K562 (cell line): ENCODE measurements at regions not wholly inside any gene's neighbourhood (a gene's known extent, or its start where the extent isn't known, plus 50 kb on each side); places are given as distances from the start of the nearest gene placed in this dataset.

Source experiments
- ATAC-seq: fragments of 200-7000 bp; cut with Tn5 transposase; 3 replicates; pipeline ENCODE4 v1.9.1; 2020; ENCODE audit warnings: moderate library complexity
- BruUV-seq: library from RNA; stranded (reverse); fragments of 400-500 nt; replicated peaks from 2 replicates; lab custom pipeline; 2021; lab: Mats Ljungman, UMichigan
- CTCF ChIA-PET: fragments of 300-600 bp; formaldehyde crosslinking; extraction: SDS; loops from one replicate; lab custom pipeline; 2021; ENCODE audit warnings: low intra/inter-chr PET ratio; lab: Yijun Ruan, JAX
- POLR2A ChIA-PET: fragments of 300-600, 350-650 bp; sonication (Branson Sonifier 250); formaldehyde crosslinking; extraction: SDS; loops from one replicate; lab custom pipeline; 2021; ENCODE audit warnings: antibody characterized with exemption, inconsistent platforms; lab: Yijun Ruan, JAX
- DNase-seq, 4 experiments: peaks; one replicate each; pipeline versions ENCODE4 v3.0.0 to v3.0.0-alpha.2; 2011 to 2018; ENCODE audit warnings: low spot score in 3 of 4, mixed read lengths in 3 of 4; ENCODE audit errors: extremely low read depth in 1 of 4
- FAIRE-seq: peaks from 2 replicates; lab custom pipeline; 2011; peaks lifted over from hg19 to GRCh38; lab: Jason Lieb, UNC
- H2AFZ ChIP-seq: 2 replicates; pipeline ENCODE4 v1.6.0; 2011; ENCODE audit warnings: low read depth, low read length, control low read depth, inconsistent platforms
- H3K27ac ChIP-seq: fragments of 200-600 bp; 3 replicates; pipeline ENCODE4 v1.8.0; 2011; ENCODE audit warnings: low read depth, mild to moderate bottlenecking, control low read depth, inconsistent platforms, low read length, moderate library complexity, mixed read lengths; ENCODE audit errors: extremely low read depth
- H3K27me3 ChIP-seq, 2 experiments: fragments of 300-600 bp in 1 of 2; 2 replicates in 1 of 2; 3 replicates in 1 of 2; pipeline versions ENCODE4 v1.6.0 to v1.8.0; 2011; ENCODE audit warnings: inconsistent platforms in 2 of 2, low read length in 2 of 2, mild to moderate bottlenecking in 1 of 2, mixed read lengths in 1 of 2, moderate library complexity in 1 of 2; ENCODE audit not compliant: control insufficient read depth in 2 of 2, insufficient read depth in 2 of 2
- H3K36me3 ChIP-seq: fragments of 300-600 bp; 3 replicates; pipeline ENCODE4 v1.8.0; 2011; ENCODE audit warnings: mild to moderate bottlenecking, low read length, inconsistent platforms; ENCODE audit not compliant: control insufficient read depth, insufficient read depth
- H3K4me1 ChIP-seq, 2 experiments: fragments of 200-600 bp in 1 of 2; replicated peaks in 1 of 2; 2 replicates in 1 of 2; 3 replicates in 1 of 2; pipeline versions ENCODE4 v1.5.1 to v1.8.0; 2011; ENCODE audit warnings: inconsistent platforms in 2 of 2, low read length in 2 of 2, mild to moderate bottlenecking in 1 of 2, mixed read lengths in 1 of 2, moderate library complexity in 1 of 2; ENCODE audit not compliant: control insufficient read depth in 2 of 2, insufficient read depth in 2 of 2
- H3K4me2 ChIP-seq: 2 replicates; pipeline ENCODE4 v1.6.1; 2011; ENCODE audit warnings: low read length, control low read depth, inconsistent platforms, mixed read lengths; ENCODE audit not compliant: insufficient read depth
- H3K4me3 ChIP-seq: fragments of 200-600 bp; sonication (generic), shearing (Covaris generic); 2 replicates; pipeline ENCODE4 v1.5.1; 2016; ENCODE audit warnings: control low read depth, inconsistent platforms
- H3K79me2 ChIP-seq: fragments of 200-600 bp; 3 replicates; pipeline ENCODE4 v1.8.0; 2011; ENCODE audit warnings: low read length, inconsistent platforms; ENCODE audit not compliant: control insufficient read depth, insufficient read depth
- H3K9ac ChIP-seq, 2 experiments: 2 replicates each; pipeline versions ENCODE4 v1.6.0 to v1.6.1; 2011; ENCODE audit warnings: low read depth in 2 of 2, low read length in 2 of 2, control low read depth in 1 of 2, inconsistent platforms in 1 of 2, mild to moderate bottlenecking in 1 of 2, mixed read lengths in 1 of 2; ENCODE audit not compliant: insufficient read depth in 1 of 2
- H3K9me1 ChIP-seq: one replicate; pipeline ENCODE4 v1.6.0; 2011; ENCODE audit warnings: inconsistent platforms, mild to moderate bottlenecking, low read length, moderate library complexity; ENCODE audit not compliant: control insufficient read depth, insufficient read depth
- H3K9me3 ChIP-seq: replicated peaks from 2 replicates; pipeline ENCODE4 v1.5.1; 2011; ENCODE audit warnings: low read depth, low read length, inconsistent platforms; ENCODE audit not compliant: control insufficient read depth, insufficient read depth
- H4K20me1 ChIP-seq: replicated peaks from 2 replicates; pipeline ENCODE4 v1.6.1; 2011; ENCODE audit warnings: low read length, inconsistent platforms, mixed read lengths; ENCODE audit not compliant: control insufficient read depth, insufficient read depth
- ARID1B ChIP-seq: fragments of 450-650 bp; IDR thresholded peaks from 2 replicates; pipeline ENCODE4 v1.6.1; 2016; ENCODE audit warnings: antibody characterized with exemption, mild to moderate bottlenecking, inconsistent platforms
- BDP1 ChIP-seq: IDR thresholded peaks from 3 replicates; pipeline ENCODE4 v1.6.1; 2011; ENCODE audit not compliant: insufficient read length, insufficient read depth
- CHD1 ChIP-seq: fragments of 200-600 bp; sonication (generic); IDR thresholded peaks from one replicate; pipeline ENCODE4 v1.6.1; 2012; ENCODE audit warnings: mild to moderate bottlenecking, moderate library complexity, low read length, inconsistent platforms
- ETV6 ChIP-seq, 3 experiments: fragments of 150-350 bp in 1 of 3; sonication (generic) in 1 of 3; formaldehyde crosslinking in 1 of 3; IDR thresholded peaks; 2 replicates each; pipeline versions ENCODE4 v1.6.1 to v1.8.0; 2014 to 2022; ENCODE audit warnings: borderline replicate concordance in 2 of 3, low read depth in 2 of 3, antibody characterized with exemption in 1 of 3, low read length in 1 of 3, mild to moderate bottlenecking in 1 of 3, missing genetic modification reagents in 1 of 3
- KLF13 ChIP-seq: fragments of 450-650 bp; IDR thresholded peaks from 2 replicates; pipeline ENCODE4 v1.6.1; 2016; ENCODE audit warnings: missing genetic modification characterization, low read depth, mild to moderate bottlenecking, missing compliant biosample characterization, moderate library complexity, borderline replicate concordance
- NCOA6 ChIP-seq: fragments of 450-650 bp; IDR thresholded peaks from 2 replicates; pipeline ENCODE4 v1.6.1; 2017; ENCODE audit warnings: mild to moderate bottlenecking
- NR2C2 ChIP-seq, 2 experiments: fragments of 200-800 bp in 1 of 2; sonication (Bioruptor generic) in 1 of 2; sonication (generic) in 1 of 2; formaldehyde crosslinking in 1 of 2; IDR thresholded peaks; 2 replicates each; pipeline versions ENCODE4 v1.6.1 to v1.8.0; 2016 to 2022; ENCODE audit warnings: mild to moderate bottlenecking in 1 of 2, missing compliant biosample characterization in 1 of 2, missing genetic modification characterization in 1 of 2, missing genetic modification reagents in 1 of 2
- SMARCB1 ChIP-seq: IDR thresholded peaks from 2 replicates; pipeline ENCODE4 v1.6.1; 2011; ENCODE audit warnings: improper control_type of control experiment, low read depth; ENCODE audit not compliant: insufficient read length
- TEAD4 ChIP-seq, 2 experiments: sonication (generic) in 1 of 2; formaldehyde crosslinking in 1 of 2; IDR thresholded peaks; 2 replicates each; pipeline versions ENCODE4 v1.6.1 to v1.8.0; 2012 to 2022; ENCODE audit warnings: borderline replicate concordance in 1 of 2, inconsistent platforms in 1 of 2, low read length in 1 of 2, mild to moderate bottlenecking in 1 of 2, missing genetic modification reagents in 1 of 2
- U2AF2 ChIP-seq: fragments of 200-400 bp; formaldehyde crosslinking; optimal IDR thresholded peaks from 2 replicates; pipeline ENCODE3; 2017; ENCODE audit warnings: low read depth, mild to moderate bottlenecking, low read length
- ZSCAN29 ChIP-seq: fragments of 450-650 bp; IDR thresholded peaks from 2 replicates; pipeline ENCODE4 v1.6.1; 2017
- WGBS: fragments of 100-300 bp; shearing (Covaris generic); methylation state at CpG from one replicate; pipeline ENCODE4 v1.1.6; 2016; ENCODE audit warnings: low coverage, mixed read lengths; ENCODE audit not compliant: insufficient coverage; ENCODE audit errors: missing lambda C conversion rate; 5-methylcytosine and 5-hydroxymethylcytosine counted together
- in situ Hi-C: fragments of 300-500 bp; cut with MboI; formaldehyde crosslinking; loops from 4 replicates; pipeline ENCODE4 v1.15.0; 2018; ENCODE audit warnings: inconsistent platforms, mixed read lengths
- intact Hi-C: fragments of 100-400 bp; cut with micrococcal nuclease; formaldehyde crosslinking; loops from 2 replicates; pipeline ENCODE4 v1.14.2; 2022

DNA sequence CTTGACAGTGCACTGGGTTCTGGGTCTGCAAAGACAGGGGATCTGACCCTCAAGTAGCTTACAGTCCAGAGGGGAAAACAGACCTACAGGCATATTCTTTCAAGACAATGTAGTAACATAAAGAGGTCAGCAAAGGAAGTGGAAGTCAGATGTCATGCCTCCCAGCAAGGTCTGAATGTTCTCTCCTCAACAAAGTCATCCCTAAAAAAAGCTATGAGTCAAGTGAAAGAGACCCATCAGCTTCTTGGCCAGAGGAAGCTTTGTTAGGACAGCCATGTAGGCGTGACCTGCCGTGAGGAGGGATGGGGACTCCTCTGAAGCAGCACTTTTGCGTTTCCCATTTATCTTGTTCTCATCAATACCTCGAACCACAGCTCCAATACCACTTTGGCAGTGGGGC, 331.6 kb upstream of the NR2F2 start:
- no peak for FAIRE-seq
- BruUV-seq: no TSS peak

More for the DNA sequence above, 331.6 kb upstream of the NR2F2 start:
- ChIA-PET CTCF (no interaction called here), POLR2A (no interaction called here)
- Histone ChIP-seq H3K79me2 (no peaks in the 10 kb centered on the region), H4K20me1 (no peaks in the 10 kb centered on the region), H3K27me3 (no peaks in the 10 kb centered on the region), H3K4me2 (no peak overlapping the region), H3K9ac (no peak overlapping the region), H2AFZ (no peak overlapping the region), H3K9me3 (no peaks in the 10 kb centered on the region), H3K4me1 (no peaks in the 10 kb centered on the region), H3K36me3 (no peaks in the 10 kb centered on the region), H3K4me3 (no peak overlapping the region), H3K9me1 (no peaks in the 10 kb centered on the region), H3K27ac (no peak overlapping the region)
- in situ Hi-C loops: no loop called here
- WGBS: 51% methylated on average over 4 of the region's 4 CpGs
- intact Hi-C loops: no loop called here
- TF ChIP-seq NCOA6 (no peak), ZSCAN29 (no peak), BDP1 (no peak), KLF13 (tag) (no peak), ARID1B (no peak), SMARCB1 (no peak), TEAD4 (IDR thresholded peaks at IDR 0.05; ENCODE audit: low read length) (no peak), TEAD4 (CRISPR knock-in tag; IDR thresholded peaks at IDR 0.05; ENCODE audit: borderline replicate concordance) (no peak), ETV6 (IDR thresholded peaks at IDR 0.05; ENCODE audit: borderline replicate concordance in 1 of 2, low read depth in 2 of 2, low read length in 1 of 2) (no peak), ETV6 (CRISPR knock-in tag; IDR thresholded peaks at IDR 0.05; ENCODE audit: borderline replicate concordance) (no peak), NR2C2 (CRISPR knock-in tag; IDR thresholded peaks at IDR 0.05) (no peak), NR2C2 (tag; IDR thresholded peaks at IDR 0.05) (no peak), U2AF2 (no peak), CHD1 (no peak)
- no peak for ATAC-seq
- DNase-seq: no peak
